ENCODE measurements at regions not wholly inside any gene's neighbourhood (a gene's known extent, or its start where the extent isn't known, plus 50 kb on each side); places are given as distances from the start of the nearest gene placed in this dataset.

GRCh38 chr6:99836471-99836870, 157.6 kb downstream of the MCHR2 start:
- DNase-seq (ENCODE audit: low read depth in 1 of 2, low spot score in 2 of 2) (no peak), FAIRE-seq (no peak)
- H4K20me1 ChIP-seq (replicated peaks in 1 of 2; ENCODE audit: control insufficient read depth in 1 of 2, insufficient read depth in 2 of 2, low read length in 2 of 2), result no peaks in the 10 kb centered on the region
- no peak overlapping the region for H2BK15ac ChIP-seq (ENCODE audit: low read length)
- no peak overlapping the region for H3K9ac ChIP-seq (replicated peaks in 1 of 4; ENCODE audit: extremely low read depth in 1 of 4, low read depth in 3 of 4, low read length in 3 of 4)
- no peaks in the 10 kb centered on the region for H3K9me3 ChIP-seq (ENCODE audit: insufficient read depth in 2 of 2, low read depth in 1 of 2, low read length in 1 of 2)
- H3K4me2 ChIP-seq (ENCODE audit: insufficient read depth in 1 of 2, low read depth in 2 of 2, low read length in 2 of 2), result no peak overlapping the region
- no peaks in the 10 kb centered on the region for H3K23me2 ChIP-seq (ENCODE audit: low read depth, low read length)
- 82% methylated on average over 3 of the region's 3 CpGs; no CpG with 5 or more reads in 1 of the 2 experiments for whole genome bisulfite sequencing, 2 experiments (ENCODE audit: extremely low coverage in 1 of 2, insufficient coverage in 1 of 2, insufficient read length in 1 of 2, insufficient replicate concordance in 2 of 2, low coverage in 1 of 2, low lambda C conversion rate in 2 of 2, missing lambda C conversion rate in 1 of 2)
- no peak overlapping the region for H4K91ac ChIP-seq (replicated peaks; ENCODE audit: insufficient read length, low read length)
- H3K79me1 ChIP-seq (ENCODE audit: low read depth, low read length), result no peaks in the 10 kb centered on the region
- CTCF ChIA-PET (ENCODE audit: partially characterized antibody), result interaction anchor here (1.3 kb wide), 1 partner anchor 70 kb away, joined by 4 read pairs; no protein-coding TSS in a partner anchor
- H3K4me3 ChIP-seq (ENCODE audit: extremely low read depth in 1 of 4, insufficient read depth in 2 of 4, low read depth in 3 of 4, low read length in 4 of 4), result no peak overlapping the region
- H4K8ac ChIP-seq (ENCODE audit: extremely low read depth, insufficient read depth, low read length), result no peak overlapping the region
- no peaks in the 10 kb centered on the region for H3K79me2 ChIP-seq (ENCODE audit: control insufficient read depth in 1 of 2, insufficient read depth in 2 of 2, low read length in 2 of 2)
- H2AK5ac ChIP-seq (ENCODE audit: low read depth, low read length), result no peak overlapping the region
- no peak overlapping the region for H2BK120ac ChIP-seq (replicated peaks; ENCODE audit: low read depth, low read length)
- no peaks in the 10 kb centered on the region for H3K36me3 ChIP-seq (ENCODE audit: control insufficient read depth in 2 of 4, insufficient read depth in 4 of 4, low read length in 3 of 4)
- H3K4ac ChIP-seq (replicated peaks; ENCODE audit: insufficient read length, low read depth, low read length), result no peak overlapping the region
- POLR2A ChIA-PET (ENCODE audit: partially characterized antibody), result no interaction called here
- H2AFZ ChIP-seq (ENCODE audit: low read length), result no peak overlapping the region; the same call in 1 of the 2 replicates
- H2BK5ac ChIP-seq (ENCODE audit: low read depth, low read length), result no peak overlapping the region
- no peak overlapping the region for H3K27ac ChIP-seq (ENCODE audit: low read depth, low read length)
- no peak overlapping the region for H2BK12ac ChIP-seq (ENCODE audit: low read depth, low read length)
- TF ChIP-seq BCL11A (IDR thresholded peaks at IDR 0.05; ENCODE audit: low read depth in 2 of 2, low read length in 2 of 2) (no peak), TEAD4 (IDR thresholded peaks at IDR 0.05; ENCODE audit: low read depth, low read length) (no peak), SIX5 (IDR thresholded peaks at IDR 0.05; ENCODE audit: low read depth, low read length) (no peak)
- H3K23ac ChIP-seq (ENCODE audit: insufficient read length), result no peak overlapping the region
- H2BK20ac ChIP-seq (ENCODE audit: low read length), result no peak overlapping the region
- H3K4me1 ChIP-seq (replicated peaks in 1 of 4; ENCODE audit: control insufficient read depth in 3 of 4, insufficient read depth in 4 of 4, low read length in 3 of 4), result no peaks in the 10 kb centered on the region
- no peak overlapping the region for H3K56ac ChIP-seq (replicated peaks; ENCODE audit: insufficient read length, low read depth, low read length)
- no peak overlapping the region for H3K14ac ChIP-seq (ENCODE audit: insufficient read length)
- no peak overlapping the region for H4K5ac ChIP-seq (ENCODE audit: insufficient read length, low read depth, low read length)
- H3K18ac ChIP-seq (ENCODE audit: extremely low read depth, low read length), result no peak overlapping the region
- no peaks in the 10 kb centered on the region for H3K27me3 ChIP-seq (replicated peaks in 1 of 4; ENCODE audit: control insufficient read depth in 3 of 4, extremely low read depth in 1 of 4, insufficient read depth in 3 of 4, low read length in 3 of 4)

All from H1 (cell line).